HCT116 (cell line): ENCODE measurements at regions not wholly inside any gene's neighbourhood (a gene's known extent, or its start where the extent isn't known, plus 50 kb on each side); places are given as distances from the start of the nearest gene placed in this dataset.

Experiments used
- ATAC-seq: fragments of 200-7000 bp; cut with Tn5 transposase; 2 replicates; pipeline ENCODE4 v1.9.1; 2020; ENCODE audit warnings: mild to moderate bottlenecking, moderate library complexity
- BruUV-seq: library from RNA; stranded (reverse); fragments of 400-500 nt; replicated peaks from 2 replicates; lab custom pipeline; 2021; lab: Mats Ljungman, UMichigan
- CTCF ChIA-PET: fragments of 300-600 bp; sonication (Branson Sonifier 250); formaldehyde crosslinking; loops from one replicate; lab custom pipeline; 2021; ENCODE audit warnings: antibody characterized with exemption; lab: Charles Lee
- POLR2A ChIA-PET: fragments of 300-600, 350-600 bp; sonication (Branson Sonifier 250); formaldehyde crosslinking; loops from one replicate; lab custom pipeline; 2021; ENCODE audit warnings: antibody characterized with exemption; lab: Charles Lee
- RAD21 ChIA-PET, 2 experiments: fragments of 300-600 bp; sonication (Branson Sonifier 250); formaldehyde crosslinking; loops; one replicate each; lab custom pipeline; 2023; ENCODE audit warnings: low total read pairs in 2 of 2; ENCODE audit not compliant: uncharacterized antibody in 2 of 2, unreplicated experiment in 2 of 2, low non-redundant PET in 1 of 2; lab: Charles Lee
- DNase-seq: peaks from one replicate; pipeline ENCODE4 v3.0.0-alpha.2; 2010; ENCODE audit warnings: low read depth, low spot score
- H2AFZ ChIP-seq: fragments of 200-600 bp; shearing (Covaris generic), sonication (generic); 2 replicates; pipeline ENCODE4 v1.6.1; 2017; ENCODE audit warnings: low read depth, mixed run types, mixed read lengths, antibody characterized with exemption, low read length; ENCODE audit not compliant: poor library complexity, severe bottlenecking
- H3K27ac ChIP-seq: 2 replicates; pipeline ENCODE4 v1.5.1; 2012; ENCODE audit warnings: low read depth, low read length
- H3K27me3 ChIP-seq: fragments of 200-600 bp; sonication (generic); 2 replicates; pipeline ENCODE4 v1.6.1; 2016; ENCODE audit warnings: mixed run types, low read length, mixed read lengths; ENCODE audit not compliant: insufficient read depth
- H3K36me3 ChIP-seq, 2 experiments: fragments of 200-500 bp in 1 of 2; fragments of 200-600 bp in 1 of 2; sonication (Bioruptor generic) in 1 of 2; sonication (generic) in 1 of 2; 2 replicates each; pipeline versions ENCODE4 v1.5.1 to v1.6.1; 2014 to 2016; ENCODE audit warnings: low read length in 2 of 2, inconsistent platforms in 1 of 2, mixed read lengths in 1 of 2, mixed run types in 1 of 2; ENCODE audit not compliant: insufficient read depth in 2 of 2, control insufficient read depth in 1 of 2
- H3K4me1 ChIP-seq, 2 experiments: fragments of 200-600 bp in 1 of 2; sonication (generic) in 1 of 2; 2 replicates each; pipeline versions ENCODE4 v1.5.1 to v1.6.1; 2012 to 2017; ENCODE audit warnings: low read length in 2 of 2, inconsistent platforms in 1 of 2, mild to moderate bottlenecking in 1 of 2, mixed read lengths in 1 of 2, mixed run types in 1 of 2, moderate library complexity in 1 of 2; ENCODE audit not compliant: insufficient read depth in 2 of 2, control insufficient read depth in 1 of 2
- H3K4me2 ChIP-seq: fragments of 200-600 bp; sonication (generic); 2 replicates; pipeline ENCODE4 v1.6.1; 2017; ENCODE audit warnings: mixed run types, low read length, mixed read lengths
- H3K4me3 ChIP-seq, 2 experiments: fragments of 200-600 bp in 1 of 2; sonication (generic) in 1 of 2; replicated peaks in 1 of 2; 2 replicates each; pipeline ENCODE4 v1.5.1; 2011 to 2016; ENCODE audit warnings: low read length in 2 of 2, control low read depth in 1 of 2, low read depth in 1 of 2, mild to moderate bottlenecking in 1 of 2, mixed read lengths in 1 of 2, mixed run types in 1 of 2
- H3K79me2 ChIP-seq: fragments of 200-600 bp; sonication (generic); 2 replicates; pipeline ENCODE4 v1.6.1; 2017; ENCODE audit warnings: mild to moderate bottlenecking, mixed run types, low read length, moderate library complexity, mixed read lengths; ENCODE audit not compliant: insufficient read depth
- H3K9ac ChIP-seq: fragments of 200-600 bp; sonication (generic); 2 replicates; pipeline ENCODE4 v1.6.1; 2016; ENCODE audit warnings: low read length, mixed read lengths
- H3K9me2 ChIP-seq: fragments of 200-600 bp; sonication (generic), shearing (Covaris generic); 2 replicates; pipeline ENCODE4 v1.6.1; 2017; ENCODE audit warnings: mixed run types, mild to moderate bottlenecking, moderate library complexity; ENCODE audit not compliant: insufficient read depth
- H3K9me3 ChIP-seq, 2 experiments: fragments of 200-500 bp in 1 of 2; fragments of 200-600 bp in 1 of 2; sonication (Bioruptor generic) in 1 of 2; sonication (generic) in 1 of 2; 2 replicates each; pipeline ENCODE4 v1.6.1; 2014 to 2017; ENCODE audit warnings: low read length in 2 of 2, mixed read lengths in 2 of 2, inconsistent platforms in 1 of 2, low read depth in 1 of 2, mild to moderate bottlenecking in 1 of 2, mixed run types in 1 of 2, moderate library complexity in 1 of 2; ENCODE audit not compliant: control insufficient read depth in 1 of 2, insufficient read depth in 1 of 2
- H4K20me1 ChIP-seq: fragments of 200-600 bp; sonication (generic), shearing (Covaris generic); 2 replicates; pipeline ENCODE4 v1.6.1; 2017; ENCODE audit warnings: mixed run types, mild to moderate bottlenecking, moderate library complexity; ENCODE audit not compliant: insufficient read depth
- EZH2phosphoT487 ChIP-seq: fragments of 200-600 bp; IDR thresholded peaks from 2 replicates; pipeline ENCODE4 v1.6.1; 2018; ENCODE audit warnings: antibody characterized with exemption, borderline replicate concordance
- FOSL1 ChIP-seq: IDR thresholded peaks from 2 replicates; pipeline ENCODE4 v1.6.1; 2012; ENCODE audit warnings: low read depth
- POLR2AphosphoS5 ChIP-seq: IDR thresholded peaks from 2 replicates; pipeline ENCODE4 v1.6.1; 2011; ENCODE audit warnings: mild to moderate bottlenecking, low read depth, low read length, moderate library complexity
- SP1 ChIP-seq: IDR thresholded peaks from 2 replicates; pipeline ENCODE4 v1.6.1; 2012; ENCODE audit warnings: low read depth
- YY1 ChIP-seq: IDR thresholded peaks from 2 replicates; pipeline ENCODE4 v1.6.1; 2011; ENCODE audit warnings: low read length, low read depth, moderate library complexity, mild to moderate bottlenecking; ENCODE audit not compliant: insufficient replicate concordance; ENCODE audit errors: extremely low read depth
- ZFX ChIP-seq: fragments of 450-650 bp; IDR thresholded peaks from 2 replicates; pipeline ENCODE4 v1.6.1; 2017
- intact Hi-C: fragments of 100-400 bp; cut with micrococcal nuclease; formaldehyde crosslinking; loops from 2 replicates; pipeline ENCODE4 v1.10.0; 2022
- TF ChIP-seq, protein P1 (sequence below): IDR thresholded peaks from 2 replicates; pipeline ENCODE4 v1.6.1; 2011; ENCODE audit warnings: mild to moderate bottlenecking, low read length, moderate library complexity; ENCODE audit not compliant: insufficient replicate concordance; ENCODE audit errors: extremely low read depth
- TF ChIP-seq, protein P2 (sequence below): IDR thresholded peaks from 2 replicates; pipeline ENCODE4 v1.6.1; 2012; ENCODE audit warnings: low read depth
- TF ChIP-seq, protein P3 (sequence below): IDR thresholded peaks from 2 replicates; pipeline ENCODE4 v1.6.1; 2012
- TF ChIP-seq, protein P4 (sequence below): IDR thresholded peaks from 2 replicates; pipeline ENCODE4 v1.6.1; 2012

DNA sequence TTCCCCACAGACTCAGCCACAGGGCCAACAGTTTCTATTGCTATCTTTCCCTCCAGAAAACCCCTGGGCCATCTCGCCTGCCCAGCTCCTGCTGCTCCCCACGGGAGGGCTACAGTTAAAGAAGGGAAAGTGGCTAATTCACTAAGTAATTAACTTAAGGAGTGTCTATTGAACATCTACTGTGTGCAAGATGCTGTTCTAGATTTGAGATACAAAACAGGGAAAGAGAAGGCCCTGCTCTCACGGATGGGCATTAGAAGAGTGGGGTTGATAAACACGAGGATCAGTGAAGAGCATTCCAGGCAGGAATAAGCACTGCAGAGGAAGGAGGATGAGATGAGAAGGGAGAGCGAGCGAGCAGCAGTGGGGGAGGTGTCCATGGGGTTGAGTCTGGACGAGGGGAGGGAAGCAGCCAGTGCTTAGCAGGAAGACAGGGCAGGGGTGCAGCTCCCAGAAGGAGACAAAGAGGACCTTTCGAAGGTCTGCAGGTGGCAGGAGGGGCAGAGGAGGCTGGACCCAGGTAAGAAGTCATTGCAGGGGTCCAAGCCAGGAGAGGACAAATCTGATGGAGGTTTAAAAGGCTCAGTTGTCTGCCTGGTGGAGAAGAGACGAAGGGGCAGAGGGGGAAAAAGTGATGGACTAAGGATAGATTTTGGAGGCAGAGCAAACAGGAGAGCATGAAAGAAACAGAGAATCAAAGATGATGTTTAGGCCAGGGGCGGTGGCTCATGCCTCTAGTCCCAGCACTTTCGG is 64.7 kb downstream of the KLF15 start:
- H3K4me3 ChIP-seq = no peak overlapping the region
- ChIA-PET POLR2A (no interaction called here), RAD21 (no interaction called here), CTCF (no interaction called here)
- H3K4me2 ChIP-seq = no peak overlapping the region
- ATAC-seq = no peak
- H3K4me1 ChIP-seq = peaks cover 4 to 5% of the 10 kb centered on the region in 2 experiments; a peak in 3 of 4 replicates
- no peak overlapping the region for H3K9ac ChIP-seq
- no peak overlapping the region for H2AFZ ChIP-seq
- TF ChIP-seq ZFX = no peak
- TF ChIP-seq, protein P1, sequence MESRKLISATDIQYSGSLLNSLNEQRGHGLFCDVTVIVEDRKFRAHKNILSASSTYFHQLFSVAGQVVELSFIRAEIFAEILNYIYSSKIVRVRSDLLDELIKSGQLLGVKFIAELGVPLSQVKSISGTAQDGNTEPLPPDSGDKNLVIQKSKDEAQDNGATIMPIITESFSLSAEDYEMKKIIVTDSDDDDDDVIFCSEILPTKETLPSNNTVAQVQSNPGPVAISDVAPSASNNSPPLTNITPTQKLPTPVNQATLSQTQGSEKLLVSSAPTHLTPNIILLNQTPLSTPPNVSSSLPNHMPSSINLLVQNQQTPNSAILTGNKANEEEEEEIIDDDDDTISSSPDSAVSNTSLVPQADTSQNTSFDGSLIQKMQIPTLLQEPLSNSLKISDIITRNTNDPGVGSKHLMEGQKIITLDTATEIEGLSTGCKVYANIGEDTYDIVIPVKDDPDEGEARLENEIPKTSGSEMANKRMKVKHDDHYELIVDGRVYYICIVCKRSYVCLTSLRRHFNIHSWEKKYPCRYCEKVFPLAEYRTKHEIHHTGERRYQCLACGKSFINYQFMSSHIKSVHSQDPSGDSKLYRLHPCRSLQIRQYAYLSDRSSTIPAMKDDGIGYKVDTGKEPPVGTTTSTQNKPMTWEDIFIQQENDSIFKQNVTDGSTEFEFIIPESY = no peak
- no peaks in the 10 kb centered on the region for H3K9me3 ChIP-seq
- BruUV-seq = no TSS peak
- no peaks in the 10 kb centered on the region for H3K27me3 ChIP-seq
- H4K20me1 ChIP-seq = no peaks in the 10 kb centered on the region
- no peaks in the 10 kb centered on the region for H3K36me3 ChIP-seq
- no peak for DNase-seq
- no peaks in the 10 kb centered on the region for H3K9me2 ChIP-seq
- H3K27ac ChIP-seq = no peak overlapping the region
- intact Hi-C loops = no loop called here
- H3K79me2 ChIP-seq = no peaks in the 10 kb centered on the region

DNA sequence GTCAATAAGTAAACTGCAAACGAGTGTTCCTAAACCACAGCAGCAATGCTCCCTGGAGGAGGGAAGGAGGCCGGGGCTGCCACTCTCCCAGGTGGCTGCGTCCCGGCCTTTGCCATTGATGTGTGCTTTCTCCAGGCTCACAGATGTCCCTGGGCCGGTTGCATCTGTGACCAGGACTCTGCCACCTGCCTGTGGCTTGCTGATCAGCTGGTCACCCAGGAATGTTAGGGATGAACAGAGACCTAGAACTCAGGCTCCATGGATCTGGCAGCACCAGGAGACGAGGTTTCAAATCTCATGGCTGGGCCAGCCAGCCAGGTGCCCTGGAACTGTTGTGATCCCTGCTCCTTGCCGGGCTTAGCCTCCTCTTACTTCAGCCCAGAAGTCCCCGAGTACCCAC is 65.7 kb downstream of the KLF15 start:
- no TSS peak for BruUV-seq
- no peak overlapping the region for H3K4me3 ChIP-seq
- intact Hi-C loops = no loop called here
- RAD21 ChIA-PET = no interaction called here
- H3K4me1 ChIP-seq = peaks cover 12 to 14% of the 10 kb centered on the region in 2 experiments
- no peak overlapping the region for H2AFZ ChIP-seq
- TF ChIP-seq, protein P2, sequence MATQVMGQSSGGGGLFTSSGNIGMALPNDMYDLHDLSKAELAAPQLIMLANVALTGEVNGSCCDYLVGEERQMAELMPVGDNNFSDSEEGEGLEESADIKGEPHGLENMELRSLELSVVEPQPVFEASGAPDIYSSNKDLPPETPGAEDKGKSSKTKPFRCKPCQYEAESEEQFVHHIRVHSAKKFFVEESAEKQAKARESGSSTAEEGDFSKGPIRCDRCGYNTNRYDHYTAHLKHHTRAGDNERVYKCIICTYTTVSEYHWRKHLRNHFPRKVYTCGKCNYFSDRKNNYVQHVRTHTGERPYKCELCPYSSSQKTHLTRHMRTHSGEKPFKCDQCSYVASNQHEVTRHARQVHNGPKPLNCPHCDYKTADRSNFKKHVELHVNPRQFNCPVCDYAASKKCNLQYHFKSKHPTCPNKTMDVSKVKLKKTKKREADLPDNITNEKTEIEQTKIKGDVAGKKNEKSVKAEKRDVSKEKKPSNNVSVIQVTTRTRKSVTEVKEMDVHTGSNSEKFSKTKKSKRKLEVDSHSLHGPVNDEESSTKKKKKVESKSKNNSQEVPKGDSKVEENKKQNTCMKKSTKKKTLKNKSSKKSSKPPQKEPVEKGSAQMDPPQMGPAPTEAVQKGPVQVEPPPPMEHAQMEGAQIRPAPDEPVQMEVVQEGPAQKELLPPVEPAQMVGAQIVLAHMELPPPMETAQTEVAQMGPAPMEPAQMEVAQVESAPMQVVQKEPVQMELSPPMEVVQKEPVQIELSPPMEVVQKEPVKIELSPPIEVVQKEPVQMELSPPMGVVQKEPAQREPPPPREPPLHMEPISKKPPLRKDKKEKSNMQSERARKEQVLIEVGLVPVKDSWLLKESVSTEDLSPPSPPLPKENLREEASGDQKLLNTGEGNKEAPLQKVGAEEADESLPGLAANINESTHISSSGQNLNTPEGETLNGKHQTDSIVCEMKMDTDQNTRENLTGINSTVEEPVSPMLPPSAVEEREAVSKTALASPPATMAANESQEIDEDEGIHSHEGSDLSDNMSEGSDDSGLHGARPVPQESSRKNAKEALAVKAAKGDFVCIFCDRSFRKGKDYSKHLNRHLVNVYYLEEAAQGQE = no peak
- TF ChIP-seq FOSL1 (no peak), YY1 (no peak), EZH2phosphoT487 (no peak), SP1 (no peak), POLR2AphosphoS5 (no peak)
- TF ChIP-seq, protein P3, sequence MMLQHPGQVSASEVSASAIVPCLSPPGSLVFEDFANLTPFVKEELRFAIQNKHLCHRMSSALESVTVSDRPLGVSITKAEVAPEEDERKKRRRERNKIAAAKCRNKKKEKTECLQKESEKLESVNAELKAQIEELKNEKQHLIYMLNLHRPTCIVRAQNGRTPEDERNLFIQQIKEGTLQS = no peak
- TF ChIP-seq, protein P4, sequence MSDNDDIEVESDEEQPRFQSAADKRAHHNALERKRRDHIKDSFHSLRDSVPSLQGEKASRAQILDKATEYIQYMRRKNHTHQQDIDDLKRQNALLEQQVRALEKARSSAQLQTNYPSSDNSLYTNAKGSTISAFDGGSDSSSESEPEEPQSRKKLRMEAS = no peak
- TF ChIP-seq, protein P1 = no peak
- POLR2A ChIA-PET = no interaction called here
- no peaks in the 10 kb centered on the region for H3K27me3 ChIP-seq
- no peak for ATAC-seq
- no peaks in the 10 kb centered on the region for H3K9me2 ChIP-seq
- no peak for DNase-seq
- CTCF ChIA-PET = no interaction called here
- no peak overlapping the region for H3K4me2 ChIP-seq
- H3K36me3 ChIP-seq = no peaks in the 10 kb centered on the region
- H4K20me1 ChIP-seq = no peaks in the 10 kb centered on the region
- no peak overlapping the region for H3K27ac ChIP-seq
- no peaks in the 10 kb centered on the region for H3K9me3 ChIP-seq
- H3K79me2 ChIP-seq = no peaks in the 10 kb centered on the region
- H3K9ac ChIP-seq = no peak overlapping the region
